GM13977 (cell line): ENCODE measurements at regions not wholly inside any gene's neighbourhood (a gene's known extent, or its start where the extent isn't known, plus 50 kb on each side); places are given as distances from the start of the nearest gene placed in this dataset.

Experiments
- DNase-seq: peaks from one replicate; pipeline ENCODE4 v3.0.0; 2012; ENCODE audit warnings: low spot score
- in situ Hi-C: fragments of 300-500 bp; cut with MboI; formaldehyde crosslinking; loops from one replicate; pipeline ENCODE4 v1.12.0; 2022; ENCODE audit warnings: low sequenced_read_pairs, low pct_unique_long_range_greater_than_20kb, mixed read lengths, inconsistent platforms; ENCODE audit not compliant: unreplicated experiment
- TF ChIP-seq, protein P1 (sequence below): IDR thresholded peaks from 2 replicates; pipeline ENCODE4 v1.5.1; 2012; ENCODE audit warnings: mild to moderate bottlenecking, control low read depth; ENCODE audit not compliant: insufficient read depth; ENCODE audit errors: extremely low read depth, missing control alignments

GRCh38 chr13:77828799-77829198, 89.8 kb downstream of the EDNRB start:
- no peak for DNase-seq
- in situ Hi-C loops = no loop called here
- TF ChIP-seq, protein P1, sequence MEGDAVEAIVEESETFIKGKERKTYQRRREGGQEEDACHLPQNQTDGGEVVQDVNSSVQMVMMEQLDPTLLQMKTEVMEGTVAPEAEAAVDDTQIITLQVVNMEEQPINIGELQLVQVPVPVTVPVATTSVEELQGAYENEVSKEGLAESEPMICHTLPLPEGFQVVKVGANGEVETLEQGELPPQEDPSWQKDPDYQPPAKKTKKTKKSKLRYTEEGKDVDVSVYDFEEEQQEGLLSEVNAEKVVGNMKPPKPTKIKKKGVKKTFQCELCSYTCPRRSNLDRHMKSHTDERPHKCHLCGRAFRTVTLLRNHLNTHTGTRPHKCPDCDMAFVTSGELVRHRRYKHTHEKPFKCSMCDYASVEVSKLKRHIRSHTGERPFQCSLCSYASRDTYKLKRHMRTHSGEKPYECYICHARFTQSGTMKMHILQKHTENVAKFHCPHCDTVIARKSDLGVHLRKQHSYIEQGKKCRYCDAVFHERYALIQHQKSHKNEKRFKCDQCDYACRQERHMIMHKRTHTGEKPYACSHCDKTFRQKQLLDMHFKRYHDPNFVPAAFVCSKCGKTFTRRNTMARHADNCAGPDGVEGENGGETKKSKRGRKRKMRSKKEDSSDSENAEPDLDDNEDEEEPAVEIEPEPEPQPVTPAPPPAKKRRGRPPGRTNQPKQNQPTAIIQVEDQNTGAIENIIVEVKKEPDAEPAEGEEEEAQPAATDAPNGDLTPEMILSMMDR = no peak

- no peak for DNase-seq
- in situ Hi-C loops = no loop called here
- TF ChIP-seq, protein P1 = no peak
These were observed 91.3 kb downstream of the EDNRB start for GRCh38 chr13:77827332-77827731.

DNA sequence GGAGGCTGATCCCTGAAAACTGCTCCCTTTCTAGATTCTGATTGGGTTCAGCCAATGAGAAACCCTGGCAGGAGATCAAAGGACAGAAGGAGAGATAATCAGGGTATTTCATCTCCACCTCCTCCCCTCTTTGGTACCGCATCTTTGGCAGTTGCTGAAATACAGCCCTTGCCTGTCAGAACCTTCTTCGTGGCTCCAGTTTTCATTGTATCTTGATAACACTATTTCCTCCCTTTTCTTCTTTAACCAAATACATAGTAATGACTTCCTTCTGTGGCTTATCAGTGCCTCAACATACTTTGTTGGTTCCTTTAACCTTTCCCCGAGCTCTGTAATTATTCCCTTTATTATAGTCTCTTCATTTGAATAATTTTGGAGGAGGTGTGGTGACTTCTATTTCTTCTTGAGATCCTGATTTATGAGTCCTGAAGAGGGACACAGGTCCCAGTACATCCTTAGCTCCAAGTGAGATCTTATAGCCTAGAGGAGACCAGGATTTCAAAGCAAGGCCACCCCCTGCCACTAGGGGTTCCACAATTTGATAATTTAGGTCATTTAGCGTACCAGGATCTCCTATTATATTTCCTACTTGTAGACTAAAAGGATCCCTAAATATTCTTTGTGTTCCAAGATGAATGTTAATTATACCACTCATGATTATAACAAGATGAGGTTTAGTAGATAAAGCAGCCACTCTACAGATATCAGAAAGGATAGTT, 98.0 kb downstream of the EDNRB start:
- no peak for DNase-seq
- TF ChIP-seq, protein P1 = peak; percentile 30
- in situ Hi-C loops = no loop called here

DNA sequence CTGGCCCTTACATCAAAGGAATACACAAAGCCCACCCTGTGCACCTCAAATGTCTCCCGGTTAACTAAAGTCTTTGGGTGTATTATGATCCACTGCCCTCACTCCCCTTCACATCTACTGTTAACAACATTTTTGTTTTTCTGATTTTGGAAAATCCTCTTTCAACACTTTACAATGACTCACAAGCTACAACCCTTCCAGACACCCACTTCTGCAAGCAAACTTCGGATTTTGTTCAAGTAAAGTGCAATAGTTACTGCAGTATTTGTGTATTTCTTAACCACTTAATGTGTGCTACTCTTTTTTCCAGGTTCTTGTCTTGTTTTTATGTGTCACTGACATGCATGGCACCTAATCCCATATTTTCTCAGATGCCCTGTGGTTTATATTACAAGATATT, 101.1 kb downstream of the EDNRB start:
- DNase-seq = no peak

GRCh38 chr13:77815330-77815729, 103.3 kb downstream of the EDNRB start:
- no peak for DNase-seq
- in situ Hi-C loops = no loop called here
- TF ChIP-seq, protein P1 = no peak

More for the DNA sequence above, 101.1 kb downstream of the EDNRB start:
- TF ChIP-seq, protein P1 = no peak
- in situ Hi-C loops = no loop called here
